SH-SY5Y (cell line): ENCODE measurements at regions not wholly inside any gene's neighbourhood (a gene's known extent, or its start where the extent isn't known, plus 50 kb on each side); places are given as distances from the start of the nearest gene placed in this dataset.

Experiments used
- GATA2 ChIP-seq: IDR thresholded peaks from 2 replicates; pipeline ENCODE4 v1.6.1; 2011; ENCODE audit warnings: mild to moderate bottlenecking, low read depth, low read length
- GATA3 ChIP-seq: IDR thresholded peaks from 2 replicates; pipeline ENCODE4 v1.6.1; 2011; ENCODE audit warnings: low read depth, mild to moderate bottlenecking, low read length, moderate library complexity

DNA sequence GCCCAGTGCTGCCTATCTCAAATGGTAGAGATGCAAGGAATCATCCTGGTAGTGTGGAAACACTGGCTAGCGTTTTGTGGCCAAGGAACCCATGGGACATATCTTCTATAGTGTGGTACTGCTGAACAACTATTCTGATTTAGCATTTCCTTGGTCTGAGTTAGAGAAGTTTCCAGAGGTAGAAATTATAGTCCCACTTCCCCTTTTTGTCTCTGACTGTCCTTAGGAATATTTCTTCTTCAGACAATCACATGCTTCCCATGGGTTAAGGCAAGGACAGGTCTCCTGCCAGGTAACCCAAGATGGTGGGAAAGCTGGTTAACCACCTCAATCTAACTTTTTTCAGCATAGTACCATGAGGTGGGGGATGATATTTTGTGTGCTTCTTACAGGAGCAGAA is 729.5 kb upstream of the LRRTM4 start:
- TF ChIP-seq GATA2 (no peak), GATA3 (no peak)

DNA sequence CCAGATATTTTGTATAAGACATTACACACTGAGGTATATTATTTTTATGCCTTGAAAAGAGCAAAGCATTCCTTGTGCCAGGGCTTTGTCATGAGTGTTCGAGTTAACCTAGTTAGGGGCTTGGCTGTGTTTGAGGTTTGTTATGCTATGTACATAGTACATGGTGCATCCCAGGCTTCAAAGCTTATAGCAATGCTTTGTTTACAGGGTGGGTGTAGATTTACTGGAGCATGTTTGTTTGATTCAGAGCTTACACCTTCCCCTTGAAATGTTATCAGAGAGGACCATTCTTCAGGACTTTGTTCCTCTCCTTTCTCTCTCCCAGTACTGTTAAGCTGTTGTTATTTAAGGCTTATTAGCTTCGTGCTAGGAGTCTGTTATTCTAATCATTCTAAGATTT is 738.7 kb upstream of the LRRTM4 start:
- TF ChIP-seq GATA2 (no peak), GATA3 (no peak)

DNA sequence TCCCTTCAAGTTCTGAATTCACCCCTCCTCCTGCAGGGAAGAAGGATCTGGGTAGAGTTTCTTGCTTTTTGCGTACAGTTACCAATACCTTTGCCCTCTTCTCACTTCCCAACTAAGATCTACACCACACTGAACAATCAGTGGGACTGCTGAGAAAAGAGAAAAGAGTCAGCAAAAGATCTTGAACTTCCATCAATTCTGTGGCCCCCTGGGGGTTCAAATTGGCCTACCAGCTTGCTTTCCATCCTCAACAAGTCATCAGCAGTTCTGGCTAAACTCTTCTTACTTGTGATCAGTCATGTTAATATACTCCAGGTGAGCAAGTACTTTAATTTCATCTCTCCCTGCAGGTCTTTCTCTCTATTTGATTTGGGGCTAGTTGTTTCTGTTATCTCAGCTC is 739.3 kb upstream of the LRRTM4 start:
- no peak for TF ChIP-seq GATA2
- no peak for TF ChIP-seq GATA3

GRCh38 chr2:78262713-78263375 is 740.7 kb upstream of the LRRTM4 start:
- TF ChIP-seq GATA2, result no peak
- no peak for TF ChIP-seq GATA3

DNA sequence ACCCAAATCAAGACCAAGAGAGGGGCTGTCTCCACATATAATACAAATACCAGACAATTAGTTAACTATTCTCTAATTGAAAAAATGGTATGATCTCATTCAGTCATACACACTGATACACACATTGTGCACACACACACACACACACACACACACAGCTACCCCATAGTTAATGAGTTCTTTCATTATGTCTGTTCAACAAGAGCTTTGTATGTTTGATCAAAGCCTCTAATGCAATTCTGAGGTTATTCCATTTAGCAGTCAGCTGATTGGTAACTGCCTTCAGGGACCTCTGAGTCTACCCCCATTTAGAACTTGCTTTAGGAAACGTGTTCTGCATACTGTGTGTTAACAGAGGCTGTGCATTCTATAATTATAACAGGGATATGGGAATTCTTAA is 741.4 kb upstream of the LRRTM4 start:
- TF ChIP-seq GATA2, result no peak
- no peak for TF ChIP-seq GATA3

DNA sequence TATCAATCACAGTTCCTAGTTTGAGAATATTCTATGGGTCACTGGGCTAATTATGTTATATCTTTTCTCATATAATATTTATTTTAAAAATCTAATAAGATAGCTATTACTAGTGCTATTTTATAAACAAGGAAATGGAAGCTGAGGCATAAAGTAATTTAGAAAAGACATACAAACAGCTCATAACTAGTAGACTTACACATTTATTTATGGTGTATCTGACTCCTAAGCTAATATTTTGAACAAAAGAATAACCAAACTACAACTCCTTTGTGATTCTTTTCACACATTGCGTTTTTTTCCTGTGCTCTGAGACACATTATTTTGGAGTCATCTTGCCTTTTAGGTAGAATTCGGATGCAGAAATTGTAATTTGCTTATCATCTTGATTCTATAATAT is 742.0 kb upstream of the LRRTM4 start:
- TF ChIP-seq GATA3, result no peak
- TF ChIP-seq GATA2, result no peak

DNA sequence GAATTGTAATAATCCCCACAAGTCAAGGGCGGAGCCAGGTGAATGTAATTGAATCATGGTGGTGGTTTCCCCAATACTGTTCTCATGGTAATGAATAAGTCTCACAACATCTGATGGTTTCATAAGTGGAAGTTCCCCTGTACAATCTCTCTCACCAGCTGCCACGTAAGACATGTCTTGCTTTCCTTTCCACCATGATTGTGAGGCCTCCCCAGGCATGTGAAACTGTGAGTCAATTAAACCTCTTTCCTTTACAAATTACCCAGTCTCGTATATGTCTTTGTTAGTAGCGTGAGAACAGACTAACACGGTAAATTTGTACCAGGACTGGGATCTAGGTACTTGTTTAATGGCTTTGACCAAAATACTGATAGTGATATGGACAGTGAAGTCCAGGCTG is 744.3 kb upstream of the REG3G start:
- no peak for TF ChIP-seq GATA3
- no peak for TF ChIP-seq GATA2

GRCh38 chr2:78290581-78291214 is 734.8 kb upstream of the REG3G start:
- TF ChIP-seq GATA3 (no peak), GATA2 (no peak)

GRCh38 chr2:78293768-78294167 is 731.7 kb upstream of the REG3G start:
- no peak for TF ChIP-seq GATA2
- TF ChIP-seq GATA3, result no peak

DNA sequence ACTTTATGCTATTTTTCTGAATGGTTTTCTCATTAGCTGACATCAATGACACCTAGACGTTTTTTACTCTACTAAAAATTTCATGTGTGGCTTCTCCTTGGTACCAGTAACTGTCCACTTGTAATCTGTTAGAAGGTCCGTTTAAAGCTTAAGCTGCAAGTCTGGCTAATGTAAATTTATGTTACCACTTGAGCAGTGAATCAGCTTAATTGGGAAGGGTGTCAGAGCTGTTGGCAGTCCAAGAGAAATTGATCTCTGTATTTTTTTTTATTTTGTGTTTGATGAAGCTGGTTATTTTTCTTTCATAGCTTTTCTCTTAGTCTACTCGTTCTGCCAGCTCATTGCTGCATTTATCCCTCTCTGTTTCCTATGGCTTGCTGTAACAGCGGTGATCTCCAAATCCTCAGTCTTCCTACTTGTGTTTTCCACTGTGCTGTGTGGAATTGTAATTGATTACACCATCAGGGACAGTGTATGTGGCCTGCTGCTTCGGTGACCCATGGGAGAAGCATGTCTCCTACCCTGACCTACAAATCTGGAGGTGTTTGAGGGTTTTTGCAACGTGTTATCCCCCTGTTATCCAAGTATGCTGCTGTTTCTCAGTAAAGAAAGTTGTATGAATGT is 724.2 kb upstream of the REG3G start:
- TF ChIP-seq GATA3 (no peak), GATA2 (no peak)

- TF ChIP-seq GATA3 (no peak), GATA2 (no peak)
Measured at GRCh38 chr2:78304678-78305077, 720.8 kb upstream of the REG3G start.

GRCh38 chr2:78309460-78309859 is 716.0 kb upstream of the REG3G start:
- no peak for TF ChIP-seq GATA2
- no peak for TF ChIP-seq GATA3

- TF ChIP-seq GATA2, result no peak
- no peak for TF ChIP-seq GATA3
Measured at GRCh38 chr2:78315368-78315767, 710.1 kb upstream of the REG3G start.

- TF ChIP-seq GATA3 (no peak), GATA2 (no peak)
Measured at GRCh38 chr2:78318275-78318674, 707.2 kb upstream of the REG3G start.

GRCh38 chr2:78330193-78330592 is 695.3 kb upstream of the REG3G start:
- TF ChIP-seq GATA2 (no peak), GATA3 (no peak)

- no peak for TF ChIP-seq GATA2
- TF ChIP-seq GATA3, result no peak
Measured at GRCh38 chr2:78351208-78351607, 674.3 kb upstream of the REG3G start.
